Fibroblast of lung (primary cell): ENCODE measurements at regions not wholly inside any gene's neighbourhood (a gene's known extent, or its start where the extent isn't known, plus 50 kb on each side); places are given as distances from the start of the nearest gene placed in this dataset.

Source experiments
- DNase-seq, 2 donors: peaks; one replicate each; pipeline versions ENCODE4 v3.0.0 to v3.0.0-alpha.2; 2010; ENCODE audit warnings: low read depth in 2 of 2
- H2AFZ ChIP-seq: 2 replicates; pipeline ENCODE4 v1.5.1; 2012; ENCODE audit warnings: low read length, control low read depth, inconsistent platforms
- H3K27ac ChIP-seq: 2 replicates; pipeline ENCODE4 v1.5.1; 2011; ENCODE audit warnings: low read length, control low read depth; ENCODE audit not compliant: insufficient read depth
- H3K27me3 ChIP-seq: 2 replicates; pipeline ENCODE4 v1.5.1; 2011; ENCODE audit warnings: mild to moderate bottlenecking, low read length; ENCODE audit not compliant: control insufficient read depth, insufficient read depth
- H3K36me3 ChIP-seq: 2 replicates; pipeline ENCODE4 v1.5.1; 2011; ENCODE audit warnings: low read length; ENCODE audit not compliant: control insufficient read depth, insufficient read depth
- H3K4me1 ChIP-seq: 2 replicates; pipeline ENCODE4 v1.5.1; 2011; ENCODE audit warnings: low read length; ENCODE audit not compliant: control insufficient read depth, insufficient read depth; ENCODE audit errors: extremely low read depth
- H3K4me2 ChIP-seq: 2 replicates; pipeline ENCODE4 v1.5.1; 2011; ENCODE audit warnings: low read length, control low read depth; ENCODE audit not compliant: insufficient read depth; ENCODE audit errors: extremely low read depth
- H3K4me3 ChIP-seq, 4 experiments: fragments of 200-600 bp in 1 of 4; sonication (generic) in 1 of 4; replicated peaks in 1 of 4; 2 replicates each; pipeline ENCODE4 v1.5.1; 2011 to 2016; ENCODE audit warnings: low read length in 4 of 4, low read depth in 3 of 4, mild to moderate bottlenecking in 3 of 4, control low read depth in 2 of 4, inconsistent platforms in 1 of 4, mixed read lengths in 1 of 4; ENCODE audit not compliant: insufficient read depth in 1 of 4; ENCODE audit errors: control extremely low read depth in 1 of 4
- H3K79me2 ChIP-seq: 2 replicates; pipeline ENCODE4 v1.5.1; 2012; ENCODE audit warnings: mild to moderate bottlenecking, low read length, inconsistent platforms; ENCODE audit not compliant: control insufficient read depth, insufficient read depth
- H3K9ac ChIP-seq: 2 replicates; pipeline ENCODE4 v1.5.1; 2011; ENCODE audit warnings: mild to moderate bottlenecking, low read length, control low read depth; ENCODE audit not compliant: insufficient read depth
- H3K9me3 ChIP-seq: 2 replicates; pipeline ENCODE4 v1.5.1; 2012; ENCODE audit warnings: low read depth, low read length; ENCODE audit not compliant: control insufficient read depth, insufficient read depth
- H4K20me1 ChIP-seq: 2 replicates; pipeline ENCODE4 v1.5.1; 2011; ENCODE audit warnings: low read length; ENCODE audit not compliant: control insufficient read depth, insufficient read depth; ENCODE audit errors: extremely low read depth
- EZH2 ChIP-seq: IDR thresholded peaks from 2 replicates; pipeline ENCODE4 v1.5.1; 2012; ENCODE audit warnings: low read length, control low read depth, mild to moderate bottlenecking; ENCODE audit errors: missing control alignments
- TF ChIP-seq, protein P1 (sequence below), 2 donors: IDR thresholded peaks in 1 of 2; conservative IDR thresholded peaks in 1 of 2; 1 replicate in 1 of 2; 2 replicates in 1 of 2; pipeline ENCODE4 v1.5.1; 2011 to 2012; ENCODE audit warnings: low read length in 2 of 2, control low read depth in 1 of 2, inconsistent platforms in 1 of 2, low read depth in 1 of 2, mild to moderate bottlenecking in 1 of 2

DNA sequence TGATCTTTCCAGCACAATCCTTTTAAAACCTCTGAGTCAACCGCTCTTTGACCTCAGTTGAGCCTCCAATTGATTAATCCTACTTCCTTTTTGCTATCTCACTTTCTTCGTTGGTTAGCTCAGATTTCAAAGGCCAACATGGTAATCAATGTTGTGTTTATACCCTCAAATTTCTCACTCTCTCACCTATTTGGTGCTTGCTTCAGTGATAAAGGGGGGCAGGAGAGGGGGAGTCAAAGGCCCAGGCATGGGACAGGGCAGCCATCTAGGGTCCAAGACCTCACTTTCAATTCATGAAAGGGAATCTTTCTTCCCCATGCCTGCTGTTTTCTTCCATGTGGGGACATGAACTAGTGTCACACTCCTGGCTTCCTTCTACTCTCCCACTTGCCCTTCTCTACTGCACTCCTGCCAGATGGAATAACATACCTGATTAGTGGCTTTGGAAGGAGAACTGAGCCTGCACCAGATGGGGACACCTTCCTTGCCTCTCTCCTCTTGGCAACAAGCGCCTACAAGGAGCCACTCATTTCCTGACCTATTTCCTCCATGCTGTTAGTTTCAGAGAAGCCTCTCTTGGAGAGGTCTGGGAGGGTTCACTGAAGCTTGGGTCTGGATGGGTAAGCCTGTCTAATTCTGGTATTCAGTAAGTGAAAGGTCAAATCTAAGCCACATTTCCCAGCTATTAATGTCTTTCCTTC is 73.3 kb upstream of the ARHGAP29 start:
- H3K4me2 ChIP-seq: no peak overlapping the region
- H3K9ac ChIP-seq: no peak overlapping the region
- peaks cover 8% of the 10 kb centered on the region for H3K4me1 ChIP-seq
- no peaks in the 10 kb centered on the region for H3K36me3 ChIP-seq
- TF ChIP-seq EZH2: no peak
- TF ChIP-seq, protein P1, sequence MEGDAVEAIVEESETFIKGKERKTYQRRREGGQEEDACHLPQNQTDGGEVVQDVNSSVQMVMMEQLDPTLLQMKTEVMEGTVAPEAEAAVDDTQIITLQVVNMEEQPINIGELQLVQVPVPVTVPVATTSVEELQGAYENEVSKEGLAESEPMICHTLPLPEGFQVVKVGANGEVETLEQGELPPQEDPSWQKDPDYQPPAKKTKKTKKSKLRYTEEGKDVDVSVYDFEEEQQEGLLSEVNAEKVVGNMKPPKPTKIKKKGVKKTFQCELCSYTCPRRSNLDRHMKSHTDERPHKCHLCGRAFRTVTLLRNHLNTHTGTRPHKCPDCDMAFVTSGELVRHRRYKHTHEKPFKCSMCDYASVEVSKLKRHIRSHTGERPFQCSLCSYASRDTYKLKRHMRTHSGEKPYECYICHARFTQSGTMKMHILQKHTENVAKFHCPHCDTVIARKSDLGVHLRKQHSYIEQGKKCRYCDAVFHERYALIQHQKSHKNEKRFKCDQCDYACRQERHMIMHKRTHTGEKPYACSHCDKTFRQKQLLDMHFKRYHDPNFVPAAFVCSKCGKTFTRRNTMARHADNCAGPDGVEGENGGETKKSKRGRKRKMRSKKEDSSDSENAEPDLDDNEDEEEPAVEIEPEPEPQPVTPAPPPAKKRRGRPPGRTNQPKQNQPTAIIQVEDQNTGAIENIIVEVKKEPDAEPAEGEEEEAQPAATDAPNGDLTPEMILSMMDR (conservative IDR thresholded peaks at IDR 0.05 in 1 of 2, IDR thresholded peaks at IDR 0.05 in 1 of 2; ENCODE audit: low read depth in 1 of 2, low read length in 2 of 2): no peak
- H3K4me3 ChIP-seq: no peak overlapping the region
- no peaks in the 10 kb centered on the region for H3K9me3 ChIP-seq
- no peak for DNase-seq
- no peak overlapping the region for H2AFZ ChIP-seq
- H3K27me3 ChIP-seq: no peaks in the 10 kb centered on the region
- H3K27ac ChIP-seq: no peak overlapping the region
- no peaks in the 10 kb centered on the region for H4K20me1 ChIP-seq
- no peaks in the 10 kb centered on the region for H3K79me2 ChIP-seq

DNA sequence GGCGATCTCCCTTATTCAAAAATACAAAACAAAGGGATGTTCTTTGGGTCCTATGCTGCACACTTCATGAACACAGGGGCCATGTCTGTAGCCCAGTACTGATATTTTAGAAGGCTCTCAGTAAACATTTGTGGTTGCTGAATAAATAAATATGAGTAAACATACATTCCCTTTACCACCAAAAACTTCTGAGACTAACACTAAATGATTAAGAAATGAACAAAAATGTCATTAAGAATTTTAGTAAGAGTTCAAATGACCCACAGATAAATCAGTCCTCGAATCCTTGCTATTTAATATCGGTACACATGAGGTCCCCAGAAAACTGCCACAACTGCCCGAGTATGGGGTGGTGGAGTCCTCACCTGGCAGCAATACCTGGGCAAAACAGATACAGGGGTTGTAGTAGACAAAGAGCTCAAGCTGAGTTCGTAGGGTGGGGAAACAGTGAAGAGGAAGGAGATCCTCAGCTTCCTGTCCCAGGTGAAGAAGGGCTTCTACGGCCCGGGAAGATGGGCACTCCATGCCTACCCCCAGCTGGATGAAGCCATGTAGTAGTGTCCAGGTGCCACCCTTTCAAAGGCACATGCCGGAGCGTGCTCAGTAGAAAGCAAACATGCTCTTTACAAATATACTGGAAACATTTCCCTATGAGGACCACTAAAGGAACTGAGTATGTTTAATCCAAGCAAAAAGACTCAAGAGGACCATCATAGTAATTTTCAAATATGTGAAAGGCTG is 72.6 kb upstream of the ARHGAP29 start:
- H3K4me1 ChIP-seq: peaks cover 9% of the 10 kb centered on the region
- DNase-seq: no peak
- H3K4me2 ChIP-seq: no peak overlapping the region
- no peaks in the 10 kb centered on the region for H4K20me1 ChIP-seq
- no peaks in the 10 kb centered on the region for H3K27me3 ChIP-seq
- no peaks in the 10 kb centered on the region for H3K9me3 ChIP-seq
- no peak overlapping the region for H3K4me3 ChIP-seq
- TF ChIP-seq, protein P1 (conservative IDR thresholded peaks at IDR 0.05 in 1 of 2, IDR thresholded peaks at IDR 0.05 in 1 of 2; ENCODE audit: low read depth in 1 of 2, low read length in 2 of 2): no peak
- TF ChIP-seq EZH2: no peak
- H3K36me3 ChIP-seq: no peaks in the 10 kb centered on the region
- no peak overlapping the region for H3K9ac ChIP-seq
- no peak overlapping the region for H3K27ac ChIP-seq
- H3K79me2 ChIP-seq: no peaks in the 10 kb centered on the region
- H2AFZ ChIP-seq: no peak overlapping the region

DNA sequence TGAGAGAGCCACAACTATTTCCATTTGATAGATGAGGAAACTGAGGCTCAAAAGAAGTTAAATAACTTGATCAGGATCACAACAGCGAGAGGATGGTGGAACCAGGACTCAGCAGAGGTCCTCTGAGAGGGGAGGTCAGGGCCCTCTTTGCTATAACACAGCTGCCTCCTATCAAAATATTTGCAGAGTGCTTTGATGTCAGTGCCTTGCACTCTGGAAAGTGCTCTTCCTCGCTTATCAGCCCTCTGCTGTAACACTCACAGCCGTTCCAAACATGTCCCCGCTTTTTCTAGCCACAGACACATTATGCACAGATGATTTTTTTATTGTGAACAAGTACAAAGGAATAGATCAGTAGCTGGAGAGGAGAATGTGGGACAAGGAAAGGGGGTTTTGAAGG is 71.8 kb upstream of the ARHGAP29 start:
- no peaks in the 10 kb centered on the region for H4K20me1 ChIP-seq
- TF ChIP-seq EZH2: no peak
- TF ChIP-seq, protein P1 (conservative IDR thresholded peaks at IDR 0.05 in 1 of 2, IDR thresholded peaks at IDR 0.05 in 1 of 2; ENCODE audit: low read depth in 1 of 2, low read length in 2 of 2): no peak

More for the DNA sequence above, 71.8 kb upstream of the ARHGAP29 start:
- H3K9ac ChIP-seq: no peak overlapping the region
- DNase-seq: no peak
- no peaks in the 10 kb centered on the region for H3K36me3 ChIP-seq
- no peak overlapping the region for H3K27ac ChIP-seq
- no peak overlapping the region for H3K4me3 ChIP-seq
- no peaks in the 10 kb centered on the region for H3K79me2 ChIP-seq
- H2AFZ ChIP-seq: no peak overlapping the region
- H3K9me3 ChIP-seq: no peaks in the 10 kb centered on the region
- no peaks in the 10 kb centered on the region for H3K27me3 ChIP-seq
- H3K4me1 ChIP-seq: peaks cover 14% of the 10 kb centered on the region
- H3K4me2 ChIP-seq: no peak overlapping the region
